ENCODE measurements at regions not wholly inside any gene's neighbourhood (a gene's known extent, or its start where the extent isn't known, plus 50 kb on each side); places are given as distances from the start of the nearest gene placed in this dataset.
"Not testable (repeated sequence)": the region's sequence is repeated elsewhere in the genome, so short reads cannot be mapped to it uniquely, and the experiment has no call there.

DNA sequence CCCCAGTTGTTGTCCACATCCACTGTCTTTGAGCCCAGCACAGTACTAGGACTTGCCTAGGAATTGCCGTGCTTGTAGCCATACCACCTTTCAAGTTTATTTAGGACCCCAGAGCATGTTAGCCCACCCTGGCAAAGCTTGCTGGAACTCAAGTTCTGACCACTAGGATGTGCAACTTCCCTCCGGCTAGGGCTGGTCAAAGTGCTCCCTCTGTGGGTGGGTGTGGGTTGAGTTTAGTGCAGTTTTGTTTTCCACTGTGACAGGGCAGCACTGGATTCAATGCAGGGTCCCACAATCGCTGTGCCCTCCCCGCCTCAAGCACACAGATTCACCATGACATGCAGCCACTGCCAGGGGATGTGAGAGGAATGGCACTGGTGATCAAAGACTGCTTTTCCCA is 96.0 kb downstream of the RASGEF1B start:
- no peak for DNase-seq

DNA sequence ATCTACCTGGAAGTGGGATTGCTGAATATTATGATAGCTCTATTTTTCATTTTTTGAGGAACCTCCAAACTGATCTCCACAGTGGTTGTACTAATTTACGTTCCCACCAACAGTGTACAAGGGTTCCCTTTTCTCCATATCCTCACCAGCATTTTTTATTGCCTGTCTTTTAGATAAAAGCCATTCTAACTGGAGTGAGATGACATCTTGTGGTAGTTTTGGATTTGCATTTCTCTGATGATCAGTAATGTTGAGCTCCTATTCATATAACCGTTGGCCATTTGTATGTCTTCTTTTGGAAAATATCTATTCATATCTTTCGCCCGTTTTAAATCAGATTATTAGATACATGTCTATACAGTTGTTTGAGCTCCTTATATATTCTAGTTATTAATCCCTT is 101.8 kb downstream of the RASGEF1B start:
- DNase-seq, result no peak

DNA sequence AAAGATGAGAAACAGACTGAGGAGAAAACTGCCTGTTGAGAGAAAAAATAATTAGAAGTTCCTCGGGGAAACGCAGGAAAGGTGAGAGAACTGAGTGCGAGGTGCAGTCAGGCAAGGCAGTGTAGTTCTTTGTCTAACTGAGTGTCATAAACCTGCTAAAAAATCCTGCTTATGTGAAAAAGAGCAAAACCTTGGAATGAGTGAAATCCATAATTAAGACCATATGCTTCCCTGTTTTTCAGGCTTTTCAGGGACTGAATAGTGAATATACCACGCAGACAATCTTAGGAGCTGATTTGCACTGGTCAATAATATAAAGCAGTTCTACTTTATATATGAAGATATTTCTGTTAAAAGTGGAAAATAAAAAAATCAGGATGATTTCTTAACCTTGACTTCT is 104.9 kb downstream of the RASGEF1B start:
- no peak for DNase-seq

DNA sequence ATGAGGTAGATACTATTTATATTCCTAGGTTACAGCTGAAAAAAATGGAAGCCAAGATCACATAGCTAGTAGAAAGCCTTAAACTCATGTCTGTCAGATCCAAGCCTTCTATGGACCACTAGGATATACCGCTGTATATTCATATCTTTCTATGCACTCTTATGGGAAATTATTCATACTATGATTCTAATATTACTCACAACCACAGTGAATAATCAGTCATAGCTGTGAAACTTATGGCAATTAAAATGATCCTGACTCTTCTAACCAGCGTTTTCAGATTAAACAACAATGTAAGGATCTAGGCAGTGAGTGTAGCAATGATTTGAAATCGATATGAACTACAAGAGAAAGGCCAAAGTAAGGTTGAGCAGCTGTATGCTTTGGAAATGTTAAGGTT is 111.0 kb downstream of the RASGEF1B start:
- no peak for DNase-seq

GRCh38 chr4:81359207-81359606 is 112.5 kb downstream of the RASGEF1B start:
- no peak for DNase-seq

DNA sequence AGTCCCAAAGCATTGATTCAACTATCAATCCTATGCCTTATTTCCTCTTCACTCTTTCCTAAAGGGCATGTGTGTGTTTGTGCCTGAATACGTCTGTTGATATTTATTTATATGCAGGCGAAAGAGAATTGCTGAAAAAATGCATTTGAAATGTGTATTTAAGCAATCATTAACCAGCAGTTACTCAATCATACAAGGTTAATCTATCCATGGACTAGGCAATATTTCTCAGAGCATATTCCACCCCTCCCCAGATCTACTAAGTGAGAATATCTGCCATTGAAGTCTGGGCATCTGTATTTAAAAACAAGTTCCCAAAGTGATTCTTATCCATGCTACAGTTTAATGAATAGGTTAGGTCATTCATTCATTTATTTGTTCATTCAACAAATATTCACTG is 113.6 kb downstream of the RASGEF1B start:
- DNase-seq, result no peak

GRCh38 chr4:81356621-81357020 is 115.1 kb downstream of the RASGEF1B start:
- no peak for DNase-seq

- DNase-seq, result no peak
Measured at GRCh38 chr4:81355136-81355535, 116.6 kb downstream of the RASGEF1B start.

DNA sequence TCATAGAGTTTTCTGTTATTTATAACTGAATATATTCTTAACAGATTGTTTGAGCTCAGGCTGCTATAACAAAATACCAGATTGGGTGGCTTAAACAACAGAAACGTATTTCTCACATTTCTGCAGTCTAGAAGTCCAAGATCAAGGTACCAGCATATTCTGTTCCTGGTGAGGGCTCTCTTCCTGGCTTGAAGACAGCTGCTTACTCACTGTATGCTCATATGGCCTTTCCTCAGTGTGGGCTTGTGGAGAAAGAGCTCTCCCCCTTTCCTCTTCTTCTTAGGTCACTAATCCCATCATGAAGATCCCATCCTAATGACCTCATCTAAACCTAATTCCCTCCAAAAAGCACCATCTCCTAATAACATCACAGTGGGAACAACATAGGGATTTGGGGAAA is 117.8 kb downstream of the RASGEF1B start:
- DNase-seq, result no peak

DNA sequence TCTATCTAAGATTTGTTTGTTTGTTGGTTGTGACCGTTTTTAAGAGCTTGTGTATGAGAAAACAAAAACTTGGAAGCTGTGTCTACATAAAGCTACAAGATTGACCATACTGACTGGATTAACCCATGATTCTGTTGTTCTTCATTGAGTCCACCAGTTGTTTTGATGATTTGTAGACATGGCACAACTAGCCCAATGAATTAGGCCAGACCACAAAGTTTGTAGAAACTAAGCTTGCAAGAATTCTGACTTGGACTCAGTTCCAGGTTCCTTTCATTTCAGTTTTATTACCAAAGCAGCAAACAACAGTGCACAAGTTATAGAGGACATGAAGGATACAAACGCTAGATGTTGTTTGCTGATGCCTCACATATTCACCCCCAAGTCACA is 119.3 kb downstream of the RASGEF1B start:
- no peak for DNase-seq

DNA sequence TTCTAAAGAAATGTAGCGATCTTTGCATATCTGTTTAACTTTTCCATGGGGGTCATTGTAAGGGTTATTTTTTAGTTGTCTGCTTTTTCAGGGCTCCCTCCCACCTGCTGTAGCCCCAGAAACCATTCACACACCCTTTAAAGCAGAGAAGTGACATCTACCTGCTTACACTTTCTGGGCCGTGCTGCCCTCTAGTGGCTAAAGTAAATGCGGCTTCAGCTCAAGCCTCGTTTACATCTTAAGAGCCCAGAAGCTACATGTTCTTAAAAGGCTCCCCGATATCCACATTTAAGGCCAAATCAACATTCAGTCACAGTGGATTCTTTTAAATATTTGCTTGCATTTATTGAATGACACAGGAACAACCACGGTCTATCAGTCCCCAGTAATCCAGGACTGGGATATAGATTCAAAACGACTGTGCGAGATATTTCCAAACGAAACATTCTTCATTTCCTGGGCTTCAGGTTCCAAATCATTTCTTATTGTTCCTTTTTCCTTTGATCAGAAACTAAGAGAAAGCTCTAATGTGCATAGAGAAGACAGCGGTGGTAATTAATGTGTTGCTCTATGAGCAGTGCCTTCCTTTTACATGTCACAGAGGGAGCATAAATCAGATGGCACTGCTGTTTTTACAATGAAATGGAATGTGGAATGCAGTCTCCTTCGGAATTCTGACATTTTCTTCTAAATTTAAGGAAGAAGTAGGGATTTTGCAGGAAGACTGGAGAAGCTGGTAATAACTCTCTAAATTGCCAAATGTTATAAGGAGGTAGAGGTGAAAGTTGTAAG is 119.9 kb downstream of the RASGEF1B start:
- no peak for DNase-seq

DNA sequence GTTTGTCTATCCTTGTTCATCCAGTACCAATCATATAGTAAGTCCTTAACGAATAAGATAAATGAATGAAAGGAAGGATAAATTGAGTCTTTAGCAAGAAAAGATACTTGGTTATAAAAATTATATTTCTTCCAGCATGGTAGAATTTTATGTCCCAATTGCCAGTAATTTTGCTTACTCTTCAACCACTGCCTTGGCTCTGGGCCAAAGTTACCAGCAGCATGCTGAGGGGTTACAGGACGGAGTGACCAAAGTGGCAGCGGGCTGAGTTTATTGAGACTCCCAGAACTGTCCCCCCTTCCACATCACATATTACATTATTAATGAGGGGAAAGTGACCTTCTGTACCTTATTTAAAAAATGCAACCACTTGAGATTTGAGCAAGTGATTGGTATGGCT is 121.7 kb downstream of the RASGEF1B start:
- no peak for DNase-seq

DNA sequence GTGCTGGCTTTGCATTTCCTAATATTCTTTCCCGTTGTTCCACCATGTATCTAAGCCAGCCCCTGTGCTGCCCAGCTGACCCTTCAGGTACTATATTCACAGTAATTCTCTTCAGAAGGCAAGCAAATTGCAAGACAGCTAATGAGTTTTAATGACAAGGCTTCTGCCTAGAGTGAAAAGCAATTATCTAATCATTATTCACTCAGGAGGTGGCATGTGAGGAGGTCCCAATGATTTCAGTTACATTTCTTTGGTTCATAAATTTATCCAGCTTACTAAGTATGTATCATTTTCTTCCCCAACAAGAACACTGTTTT is 123.0 kb downstream of the RASGEF1B start:
- no peak for DNase-seq

DNA sequence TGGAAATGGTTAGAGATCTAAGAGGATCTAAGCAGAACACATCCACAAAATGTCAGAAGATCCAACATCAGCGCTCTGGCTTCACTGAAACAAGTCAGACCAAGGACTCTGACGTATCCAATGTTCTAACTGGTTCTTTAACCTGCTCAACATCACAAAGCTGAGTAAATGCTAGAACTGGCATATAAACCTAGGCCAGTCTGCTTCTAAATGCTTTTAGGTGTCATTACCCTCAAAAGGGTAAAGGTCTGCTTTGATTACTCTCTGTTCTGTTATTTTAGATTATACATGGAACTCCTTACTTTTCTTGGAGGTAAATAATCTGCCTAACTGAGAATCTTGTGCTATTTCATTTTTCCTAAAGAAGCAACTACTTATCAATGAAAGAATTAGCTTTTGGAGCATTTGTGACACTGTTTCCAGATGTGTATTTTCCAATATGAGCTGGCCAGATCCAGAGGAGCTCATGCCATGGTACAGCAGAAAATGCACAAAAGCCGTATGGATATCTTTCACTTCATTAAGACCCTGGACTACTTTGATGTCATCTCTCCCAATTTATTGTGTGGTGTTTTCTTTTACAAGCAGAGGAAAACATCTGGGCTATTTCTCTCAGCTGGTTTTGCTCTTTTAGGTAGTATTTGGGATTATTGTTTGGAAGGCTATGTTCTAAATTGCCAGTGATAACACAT is 123.5 kb downstream of the RASGEF1B start:
- DNase-seq, result no peak

- DNase-seq, result no peak
Measured at GRCh38 chr4:81346719-81347118, 125.0 kb downstream of the RASGEF1B start.

- DNase-seq, result no peak
Measured at GRCh38 chr4:81343536-81343935, 128.2 kb downstream of the RASGEF1B start.

DNA sequence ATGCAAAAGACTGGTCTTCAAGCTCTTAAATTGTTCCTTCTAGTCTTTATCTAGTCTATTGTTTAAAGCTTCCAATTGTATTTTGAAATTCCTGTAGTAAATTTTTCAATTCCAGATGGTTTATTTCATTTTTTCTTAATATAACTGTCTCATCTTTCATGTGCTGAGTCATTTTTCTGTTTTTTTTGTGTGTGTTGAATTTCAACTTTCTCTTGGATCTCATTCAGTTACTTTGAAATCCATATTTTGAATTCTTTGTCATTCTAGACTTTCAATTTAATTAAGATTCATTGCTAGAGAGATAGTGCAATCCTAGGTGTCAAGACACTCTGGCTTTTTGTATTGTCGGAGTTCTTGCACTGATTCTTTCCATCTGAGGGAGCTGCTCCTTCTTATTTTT is 128.0 kb upstream of the PRKG2 start:
- DNase-seq, result no peak

DNA sequence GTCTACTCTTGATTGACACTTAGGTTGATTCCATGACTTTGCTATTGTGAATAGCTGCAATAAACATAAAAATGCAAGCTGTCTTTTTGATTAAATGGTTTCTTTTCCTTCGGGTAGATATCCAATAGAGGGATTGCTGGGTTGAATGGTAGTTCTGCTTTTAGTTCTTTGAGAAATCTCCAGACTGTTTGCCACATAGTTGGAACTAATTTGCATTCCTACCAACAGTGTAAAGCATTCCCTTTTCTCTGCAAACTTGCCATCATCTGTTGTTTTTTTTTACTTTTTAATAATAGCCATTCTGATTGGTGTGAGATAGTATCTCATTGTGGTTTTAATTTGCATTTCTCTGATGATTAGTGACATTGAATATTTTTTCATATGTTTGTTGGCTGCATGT is 122.2 kb upstream of the PRKG2 start:
- no peak for DNase-seq

GRCh38 chr4:81335122-81335912 is 120.3 kb upstream of the PRKG2 start:
- DNase-seq, result no peak

GRCh38 chr4:81330018-81330417 is 115.0 kb upstream of the PRKG2 start:
- no peak for DNase-seq

DNA sequence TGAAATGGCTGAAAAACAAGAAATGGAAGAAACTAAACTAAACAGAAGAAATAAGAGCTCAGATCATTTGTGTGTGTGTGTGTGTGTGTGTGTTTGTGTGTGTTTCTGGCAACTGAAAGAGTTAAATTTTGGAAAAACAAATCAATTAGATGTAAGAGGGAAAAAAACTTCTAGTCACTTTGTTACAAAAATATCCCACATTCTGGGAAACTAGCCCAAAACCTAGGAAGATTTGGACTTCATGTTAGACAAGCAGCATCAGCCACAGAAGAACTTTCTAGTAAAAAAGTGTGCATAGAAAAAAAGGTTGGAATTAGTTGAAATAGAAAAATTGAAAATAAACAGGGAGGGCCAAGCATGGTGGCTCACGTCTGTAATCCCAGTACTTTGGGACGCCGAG is 111.6 kb upstream of the PRKG2 start:
- no peak for DNase-seq

- not testable (repeated sequence) for DNase-seq
Measured at GRCh38 chr4:81324594-81324993, 109.6 kb upstream of the PRKG2 start.

GRCh38 chr4:81319657-81320056 is 104.6 kb upstream of the PRKG2 start:
- DNase-seq, result no peak

- DNase-seq, result no peak
Measured at GRCh38 chr4:81314897-81315470, 100.0 kb upstream of the PRKG2 start.

Data from DMS 273 treated with DMSO at 0.1 percent for 48 hours (cell line).